ENCODE measurements at regions not wholly inside any gene's neighbourhood (a gene's known extent, or its start where the extent isn't known, plus 50 kb on each side); places are given as distances from the start of the nearest gene placed in this dataset.

- Histone ChIP-seq H3K4me2 (ENCODE audit: low read length) (no peak overlapping the region), H3K79me2 (ENCODE audit: control insufficient read depth, low read length) (no peaks in the 10 kb centered on the region), H3K27me3 (ENCODE audit: control insufficient read depth, low read length) (no peaks in the 10 kb centered on the region), H3K4me3 (ENCODE audit: low read length) (no peak overlapping the region), H3K9me2 (replicated peaks; ENCODE audit: control insufficient read depth, low read length) (no peaks in the 10 kb centered on the region), H3K27ac (ENCODE audit: low read depth, low read length) (no peak overlapping the region), H3K4me1 (ENCODE audit: control insufficient read depth, low read length) (no peaks in the 10 kb centered on the region), H3F3A (ENCODE audit: control insufficient read depth, insufficient read depth) (no peaks in the 10 kb centered on the region), H4K20me1 (ENCODE audit: control insufficient read depth, insufficient read depth, low read depth, low read length) (no peaks in the 10 kb centered on the region), H3K9me3 (ENCODE audit: control insufficient read depth, insufficient read depth, low read length) (no peaks in the 10 kb centered on the region), H3K36me3 (ENCODE audit: control insufficient read depth, low read length) (no peaks in the 10 kb centered on the region)
- no peak for TF ChIP-seq CTCF (IDR thresholded peaks at IDR 0.05; ENCODE audit: low read depth, low read length, poor library complexity, severe bottlenecking)
- TF ChIP-seq EZH2phosphoT487 (IDR thresholded peaks at IDR 0.05; ENCODE audit: borderline replicate concordance, low read length): no peak
Measured at GRCh38 chr13:87894059-87894458, 222.9 kb downstream of the SLITRK5 start.

GRCh38 chr13:87903553-87903952, 232.4 kb downstream of the SLITRK5 start:
- H3K27me3 ChIP-seq (ENCODE audit: control insufficient read depth, low read length): no peaks in the 10 kb centered on the region
- no peaks in the 10 kb centered on the region for H3K9me2 ChIP-seq (replicated peaks; ENCODE audit: control insufficient read depth, low read length)
- no peaks in the 10 kb centered on the region for H3F3A ChIP-seq (ENCODE audit: control insufficient read depth, insufficient read depth)
- H3K4me3 ChIP-seq (ENCODE audit: low read length): no peak overlapping the region
- no peaks in the 10 kb centered on the region for H3K9me3 ChIP-seq (ENCODE audit: control insufficient read depth, insufficient read depth, low read length)
- no peak overlapping the region for H3K27ac ChIP-seq (ENCODE audit: low read depth, low read length)
- no peak overlapping the region for H3K4me2 ChIP-seq (ENCODE audit: low read length)
- H3K36me3 ChIP-seq (ENCODE audit: control insufficient read depth, low read length): no peaks in the 10 kb centered on the region
- no peaks in the 10 kb centered on the region for H4K20me1 ChIP-seq (ENCODE audit: control insufficient read depth, insufficient read depth, low read depth, low read length)
- H3K4me1 ChIP-seq (ENCODE audit: control insufficient read depth, low read length): no peaks in the 10 kb centered on the region
- H3K79me2 ChIP-seq (ENCODE audit: control insufficient read depth, low read length): no peaks in the 10 kb centered on the region
- TF ChIP-seq CTCF (IDR thresholded peaks at IDR 0.05; ENCODE audit: low read depth, low read length, poor library complexity, severe bottlenecking) (no peak), EZH2phosphoT487 (IDR thresholded peaks at IDR 0.05; ENCODE audit: borderline replicate concordance, low read length) (no peak)

- H3K9me3 ChIP-seq (ENCODE audit: control insufficient read depth, insufficient read depth, low read length): no peaks in the 10 kb centered on the region
- no peak overlapping the region for H3K4me2 ChIP-seq (ENCODE audit: low read length)
- H3K79me2 ChIP-seq (ENCODE audit: control insufficient read depth, low read length): no peaks in the 10 kb centered on the region
- H3K36me3 ChIP-seq (ENCODE audit: control insufficient read depth, low read length): no peaks in the 10 kb centered on the region
- TF ChIP-seq EZH2phosphoT487 (IDR thresholded peaks at IDR 0.05; ENCODE audit: borderline replicate concordance, low read length) (no peak), CTCF (IDR thresholded peaks at IDR 0.05; ENCODE audit: low read depth, low read length, poor library complexity, severe bottlenecking) (no peak)
- no peaks in the 10 kb centered on the region for H3K27me3 ChIP-seq (ENCODE audit: control insufficient read depth, low read length)
- no peak overlapping the region for H3K4me3 ChIP-seq (ENCODE audit: low read length)
- H3K9me2 ChIP-seq (replicated peaks; ENCODE audit: control insufficient read depth, low read length): no peaks in the 10 kb centered on the region
- no peaks in the 10 kb centered on the region for H3K4me1 ChIP-seq (ENCODE audit: control insufficient read depth, low read length)
- H4K20me1 ChIP-seq (ENCODE audit: control insufficient read depth, insufficient read depth, low read depth, low read length): no peaks in the 10 kb centered on the region
- no peak overlapping the region for H3K27ac ChIP-seq (ENCODE audit: low read depth, low read length)
- H3F3A ChIP-seq (ENCODE audit: control insufficient read depth, insufficient read depth): no peaks in the 10 kb centered on the region
Measured at GRCh38 chr13:87906411-87906810, 235.2 kb downstream of the SLITRK5 start.

GRCh38 chr13:87907202-87907601, 236.0 kb downstream of the SLITRK5 start:
- Histone ChIP-seq H3K27me3 (ENCODE audit: control insufficient read depth, low read length) (no peaks in the 10 kb centered on the region), H3K4me1 (ENCODE audit: control insufficient read depth, low read length) (no peaks in the 10 kb centered on the region), H3K27ac (ENCODE audit: low read depth, low read length) (no peak overlapping the region), H3K4me3 (ENCODE audit: low read length) (no peak overlapping the region), H4K20me1 (ENCODE audit: control insufficient read depth, insufficient read depth, low read depth, low read length) (no peaks in the 10 kb centered on the region), H3F3A (ENCODE audit: control insufficient read depth, insufficient read depth) (no peaks in the 10 kb centered on the region), H3K9me2 (replicated peaks; ENCODE audit: control insufficient read depth, low read length) (no peaks in the 10 kb centered on the region), H3K4me2 (ENCODE audit: low read length) (no peak overlapping the region), H3K9me3 (ENCODE audit: control insufficient read depth, insufficient read depth, low read length) (no peaks in the 10 kb centered on the region), H3K36me3 (ENCODE audit: control insufficient read depth, low read length) (no peaks in the 10 kb centered on the region), H3K79me2 (ENCODE audit: control insufficient read depth, low read length) (no peaks in the 10 kb centered on the region)
- TF ChIP-seq EZH2phosphoT487 (IDR thresholded peaks at IDR 0.05; ENCODE audit: borderline replicate concordance, low read length) (no peak), CTCF (IDR thresholded peaks at IDR 0.05; ENCODE audit: low read depth, low read length, poor library complexity, severe bottlenecking) (no peak)
